Tibial nerve (tissue), 3 donors: ENCODE measurements at regions not wholly inside any gene's neighbourhood (a gene's known extent, or its start where the extent isn't known, plus 50 kb on each side); places are given as distances from the start of the nearest gene placed in this dataset.

ENCODE experiments used
- CTCF ChIP-seq, 5 experiments: fragments of 200-600 bp in 3 of 5; fragments of 450-650 bp in 2 of 5; sonication (generic) in 3 of 5; IDR thresholded peaks; one replicate each; pipeline ENCODE4 v1.5.1; 2016 to 2019; ENCODE audit warnings: antibody characterized with exemption in 5 of 5, mild to moderate bottlenecking in 3 of 5, moderate library complexity in 2 of 5
- POLR2A ChIP-seq, 2 donors: fragments of 450-650 bp; IDR thresholded peaks; one replicate each; pipeline ENCODE4 v1.6.1; 2017; ENCODE audit warnings: antibody characterized with exemption in 2 of 2, mild to moderate bottlenecking in 2 of 2, moderate library complexity in 2 of 2

GRCh38 chr10:60521974-60522405 is 132.3 kb upstream of the ANK3 start:
- TF ChIP-seq CTCF (IDR thresholded peaks at IDR 0.05) (no peak), POLR2A (IDR thresholded peaks at IDR 0.05) (no peak)
